ENCODE measurements at regions not wholly inside any gene's neighbourhood (a gene's known extent, or its start where the extent isn't known, plus 50 kb on each side); places are given as distances from the start of the nearest gene placed in this dataset.

- Histone ChIP-seq H3K14ac (ENCODE audit: insufficient read depth, low read length) (no peak overlapping the region), H4K91ac (ENCODE audit: insufficient read length, low read depth, low read length) (no peak overlapping the region), H3K23ac (ENCODE audit: insufficient read length, low read depth, low read length) (no peak overlapping the region), H2BK20ac (ENCODE audit: low read depth, low read length, poor library complexity, severe bottlenecking) (no peak overlapping the region), H2AFZ (ENCODE audit: low read length) (no peak overlapping the region), H2BK15ac (ENCODE audit: low read depth, low read length) (no peak overlapping the region), H2BK5ac (ENCODE audit: insufficient read length, low read length) (no peak overlapping the region), H3K4me1 (ENCODE audit: insufficient read depth, low read length) (no peaks in the 10 kb centered on the region), H3K18ac (ENCODE audit: insufficient read length, low read depth, low read length) (no peak overlapping the region), H3K79me1 (ENCODE audit: insufficient read depth, low read depth, low read length, poor library complexity, severe bottlenecking) (no peaks in the 10 kb centered on the region), H4K8ac (replicated peaks; ENCODE audit: insufficient read length, low read depth, low read length) (no peak overlapping the region), H3K79me2 (ENCODE audit: insufficient read depth, low read length) (no peaks in the 10 kb centered on the region), H4K20me1 (ENCODE audit: control insufficient read depth, insufficient read depth, insufficient read length) (no peaks in the 10 kb centered on the region), H3K9me3 (ENCODE audit: control insufficient read depth, low read depth, low read length) (no peaks in the 10 kb centered on the region), H2BK120ac (ENCODE audit: low read depth, low read length, poor library complexity, severe bottlenecking) (no peak overlapping the region), H3K23me2 (ENCODE audit: insufficient read length, low read depth, low read length, poor library complexity, severe bottlenecking) (no peaks in the 10 kb centered on the region), H3K56ac (ENCODE audit: insufficient read length, low read depth, low read length) (no peak overlapping the region), H3T11ph (ENCODE audit: low read length) (no peak overlapping the region), H3K4me2 (ENCODE audit: insufficient read depth, insufficient read length, low read length) (no peak overlapping the region), H3K4ac (ENCODE audit: low read depth, low read length) (no peak overlapping the region), H3K9ac (ENCODE audit: extremely low read depth, insufficient read length, low read length) (no peak overlapping the region), H4K5ac (ENCODE audit: insufficient read length, low read depth, low read length) (no peak overlapping the region), H3K27ac (ENCODE audit: insufficient read length, low read depth, low read length) (no peak overlapping the region), H2AK5ac (ENCODE audit: insufficient read length, low read length) (no peak overlapping the region), H2BK12ac (ENCODE audit: insufficient read length, low read depth, low read length) (no peak overlapping the region), H3K27me3 (ENCODE audit: insufficient read depth, low read length) (no peaks in the 10 kb centered on the region)
- Mint-ChIP-seq H3K4me3 (no peak overlapping the region), H3K4me1 (peaks cover 15 to 20% of the 10 kb centered on the region in 2 experiments), H3K27me3 (ENCODE audit: low read depth) (no peaks in the 10 kb centered on the region), H3K9me3 (no peaks in the 10 kb centered on the region), H3K27ac (no peak overlapping the region; a peak in 1 of 7 replicates), H3K36me3 (ENCODE audit: insufficient read depth in 1 of 3, low read depth in 3 of 3) (no peaks in the 10 kb centered on the region)
- DNase-seq, result no peak
- TF ChIP-seq CTCF (conservative IDR thresholded peaks at IDR 0.05), result no peak
- WGBS (ENCODE audit: extremely low coverage, insufficient read length, low lambda C conversion rate), result no CpG with 5 or more reads among the region's 4 CpGs
These were observed 157.1 kb downstream of the TLE1 start for GRCh38 chr9:81532251-81532650.

Measured in H9 (cell line).